HG03103 (cell line): ENCODE measurements at regions not wholly inside any gene's neighbourhood (a gene's known extent, or its start where the extent isn't known, plus 50 kb on each side); places are given as distances from the start of the nearest gene placed in this dataset.

Experiments
- ATAC-seq: cut with Tn5 transposase; IDR thresholded peaks from one replicate; pipeline ENCODE4 v1.9.1; 2021; ENCODE audit warnings: low read depth; ENCODE audit not compliant: unreplicated experiment

- no peak for ATAC-seq
Observed at GRCh38 chr3:117534138-117534537, 824.6 kb downstream of the TUSC7 start.

GRCh38 chr3:117536006-117536405 lies 826.4 kb downstream of the TUSC7 start:
- no peak for ATAC-seq

DNA sequence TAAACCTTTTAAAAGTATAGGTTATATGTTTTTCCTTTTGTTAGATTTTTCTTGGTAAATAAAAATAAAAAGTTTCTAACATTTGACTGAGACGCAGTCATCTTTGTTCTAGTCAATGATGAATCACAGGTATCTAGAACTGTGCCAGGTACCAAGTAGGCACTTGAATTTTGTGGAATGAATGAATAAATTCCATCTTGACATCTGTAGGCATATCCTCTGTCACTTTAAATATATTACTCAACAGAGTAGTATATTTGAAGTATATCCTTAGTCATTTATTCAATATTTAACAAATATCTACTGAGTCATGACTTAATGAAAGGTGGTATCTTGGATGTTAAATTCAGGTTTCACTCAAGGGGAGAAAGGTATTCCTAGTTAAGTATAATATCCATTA lies 828.4 kb downstream of the TUSC7 start:
- no peak for ATAC-seq

DNA sequence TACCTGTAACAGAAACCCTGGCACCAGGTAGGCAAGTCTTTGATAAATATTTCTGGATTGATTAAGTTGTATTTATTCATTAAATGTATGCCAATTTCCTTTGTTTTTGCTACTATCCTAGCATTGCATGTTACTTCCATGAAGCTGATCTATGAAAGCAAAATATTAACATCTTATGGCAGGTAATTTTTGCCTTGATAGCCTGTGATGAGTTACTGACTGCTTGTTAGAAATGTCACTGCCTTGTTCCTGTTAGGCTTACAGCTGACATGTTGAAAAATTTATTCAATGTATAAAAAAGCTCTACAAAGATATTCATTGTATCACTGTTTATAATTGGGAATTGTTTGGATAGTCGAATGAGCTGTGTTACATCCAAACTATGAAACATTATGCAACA lies 830.1 kb downstream of the TUSC7 start:
- ATAC-seq: no peak

- ATAC-seq: no peak
Observed at GRCh38 chr3:117540597-117540996, 831.0 kb downstream of the TUSC7 start.

DNA sequence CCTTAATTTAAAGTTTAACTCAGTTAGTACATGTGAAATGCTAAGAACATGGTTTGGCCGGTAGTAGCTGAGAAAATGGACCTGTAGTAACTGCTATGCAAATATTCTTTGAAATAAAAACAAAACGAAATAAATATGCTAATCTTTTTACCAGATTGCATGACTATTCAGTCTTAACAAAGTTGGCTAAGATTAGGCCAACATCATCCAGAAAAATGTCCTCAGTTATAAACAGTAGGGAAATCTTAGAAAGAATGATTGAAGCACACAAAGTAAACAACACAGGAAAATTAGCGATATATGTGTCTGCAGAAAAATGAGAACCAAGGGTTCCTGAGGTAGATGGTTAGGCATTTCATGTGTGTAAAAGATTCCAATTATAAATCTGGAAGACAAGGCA lies 832.1 kb downstream of the TUSC7 start:
- no peak for ATAC-seq

DNA sequence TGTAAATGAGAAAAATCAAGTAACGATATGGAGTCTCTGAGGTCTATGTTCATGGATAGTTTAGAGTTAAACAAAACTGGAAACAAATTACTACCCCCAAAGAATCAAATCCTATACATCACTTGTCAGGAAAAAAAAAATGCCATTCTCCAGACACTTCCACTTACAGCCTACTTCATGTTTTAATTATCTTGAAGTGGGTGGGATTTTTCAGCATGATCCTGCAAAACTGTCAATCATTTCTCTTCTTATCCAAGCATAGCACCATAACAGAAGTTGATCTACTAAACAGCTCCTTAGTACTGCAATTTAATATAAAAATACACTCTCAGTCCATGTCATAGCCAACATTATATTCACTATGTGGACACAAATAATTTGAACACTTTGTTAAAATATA lies 833.9 kb downstream of the TUSC7 start:
- no peak for ATAC-seq

DNA sequence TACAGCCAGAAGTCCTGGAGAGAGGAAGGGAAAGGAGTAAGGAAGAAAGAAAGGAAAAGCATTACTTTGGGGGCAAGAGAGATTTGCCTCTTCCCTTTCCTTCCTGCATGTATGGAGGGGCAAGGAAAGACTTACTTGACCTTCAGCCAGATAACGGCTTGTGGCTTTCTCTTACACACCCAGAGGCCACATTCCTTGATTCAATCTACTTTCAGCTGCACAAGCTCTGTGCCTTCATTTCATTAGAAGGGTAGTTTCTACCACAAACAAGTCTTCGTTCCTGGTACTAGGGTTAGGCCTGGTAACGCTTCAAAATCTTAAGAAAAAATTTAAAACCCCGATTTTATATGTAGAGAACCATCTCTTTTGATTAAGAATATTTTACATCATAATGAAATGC lies 835.9 kb downstream of the TUSC7 start:
- ATAC-seq: no peak

GRCh38 chr3:117547956-117548550 lies 838.5 kb downstream of the TUSC7 start:
- no peak for ATAC-seq

- ATAC-seq: no peak
Observed at GRCh38 chr3:117548600-117548999, 839.0 kb downstream of the TUSC7 start.

- ATAC-seq: no peak
Observed at GRCh38 chr3:117549716-117550115, 840.1 kb downstream of the TUSC7 start.

DNA sequence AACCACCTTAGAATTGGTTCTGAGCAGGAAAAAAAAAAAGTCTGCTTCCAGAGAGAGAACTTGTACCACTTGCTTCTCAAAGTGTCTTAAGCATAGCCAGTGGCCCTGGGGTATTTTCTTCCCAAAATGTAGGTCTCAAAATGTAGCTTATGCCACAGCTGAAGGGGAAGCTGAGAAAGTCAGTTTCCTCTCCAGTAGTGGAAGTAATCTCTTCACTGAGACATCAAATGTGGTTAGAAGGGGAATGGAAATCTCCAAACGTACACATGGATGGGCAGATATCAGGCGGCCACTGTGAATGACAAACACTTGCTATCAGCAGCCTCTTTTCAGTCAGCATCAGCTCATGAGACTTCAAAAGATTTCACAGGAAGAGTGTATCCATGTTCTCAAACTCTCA lies 841.2 kb downstream of the TUSC7 start:
- no peak for ATAC-seq

DNA sequence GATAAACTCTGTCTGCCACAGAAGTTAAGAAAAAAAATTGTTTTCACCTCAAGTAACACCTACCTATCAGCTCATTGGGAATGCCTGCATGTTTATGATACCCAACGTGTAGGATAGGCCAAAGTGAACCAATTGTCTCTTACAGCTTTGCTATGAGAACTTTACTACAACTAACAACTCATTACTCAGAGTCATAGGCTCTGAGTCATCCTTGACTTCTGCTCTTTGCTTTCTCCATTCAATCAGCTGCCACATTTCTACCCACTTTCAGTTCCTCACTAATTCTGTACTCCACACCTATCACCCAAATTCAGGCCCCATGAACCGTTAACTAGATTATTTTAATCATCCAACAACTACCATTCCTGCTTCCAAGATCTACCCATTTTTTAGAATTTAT lies 843.9 kb downstream of the TUSC7 start:
- peak; percentile 99 for ATAC-seq

DNA sequence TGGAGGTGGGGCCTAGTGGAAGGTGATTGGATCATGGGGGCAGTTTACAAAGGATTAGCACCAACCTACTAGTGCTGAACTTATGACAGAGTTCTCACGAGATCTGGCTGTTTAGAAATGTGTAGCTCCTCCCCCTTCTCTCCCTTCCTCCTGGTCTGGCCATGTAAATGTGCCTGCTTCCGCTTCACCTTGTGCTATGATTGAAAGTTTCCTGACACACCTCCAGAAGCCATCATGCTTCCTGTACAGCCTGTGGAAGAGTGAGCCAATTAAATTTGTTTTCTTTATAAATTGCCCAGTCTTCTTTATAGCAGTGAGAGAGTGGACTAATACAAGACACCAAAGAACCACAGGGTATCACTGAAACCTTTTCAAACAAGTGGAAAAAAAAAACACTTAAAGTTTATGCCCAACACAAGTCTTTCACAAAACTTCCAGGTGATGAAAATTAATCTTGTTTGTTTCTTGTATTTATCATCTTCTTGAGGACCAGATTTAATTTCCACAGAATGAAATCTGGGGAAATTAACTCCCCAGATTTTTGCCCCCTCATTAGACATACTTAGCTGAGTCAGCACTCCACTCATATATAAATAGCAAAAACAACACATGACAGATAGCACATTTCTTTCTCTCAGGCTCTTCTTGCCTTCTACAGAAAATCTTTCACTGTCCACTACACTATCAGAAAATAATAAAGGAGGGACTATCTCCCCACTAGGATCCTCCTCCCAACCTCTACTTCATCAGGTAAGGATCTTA lies 847.2 kb downstream of the TUSC7 start:
- no peak for ATAC-seq

DNA sequence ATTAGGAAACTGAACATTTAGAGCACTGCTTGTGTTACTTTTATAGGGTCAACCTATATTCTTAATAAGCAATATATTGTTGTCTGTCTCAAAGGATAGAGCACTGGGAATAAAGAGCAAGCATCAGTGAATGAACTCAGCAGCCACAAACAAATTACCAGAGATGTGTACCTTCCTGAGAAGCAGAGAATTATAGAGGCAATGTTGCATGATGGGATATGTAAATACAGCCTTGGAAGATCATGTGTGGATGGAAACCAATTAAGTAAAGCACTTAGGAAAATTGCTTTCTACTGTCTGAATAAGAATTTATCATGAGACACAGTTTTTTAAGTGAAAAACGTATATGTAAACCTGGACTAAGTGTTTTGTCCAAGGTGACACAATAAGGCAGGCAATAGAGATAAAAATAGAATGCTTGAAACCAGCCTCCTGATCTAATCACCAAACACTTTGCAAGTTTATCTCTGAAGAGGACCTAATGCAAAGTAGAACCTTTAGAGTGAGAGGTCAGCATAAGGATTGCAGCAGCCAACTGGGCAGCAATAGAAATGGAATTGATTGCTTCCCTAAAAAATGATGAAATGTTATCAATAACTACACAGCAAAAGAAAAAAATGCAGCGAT lies 848.0 kb downstream of the TUSC7 start:
- ATAC-seq: no peak

GRCh38 chr3:117558681-117559080 lies 849.1 kb downstream of the TUSC7 start:
- no peak for ATAC-seq

DNA sequence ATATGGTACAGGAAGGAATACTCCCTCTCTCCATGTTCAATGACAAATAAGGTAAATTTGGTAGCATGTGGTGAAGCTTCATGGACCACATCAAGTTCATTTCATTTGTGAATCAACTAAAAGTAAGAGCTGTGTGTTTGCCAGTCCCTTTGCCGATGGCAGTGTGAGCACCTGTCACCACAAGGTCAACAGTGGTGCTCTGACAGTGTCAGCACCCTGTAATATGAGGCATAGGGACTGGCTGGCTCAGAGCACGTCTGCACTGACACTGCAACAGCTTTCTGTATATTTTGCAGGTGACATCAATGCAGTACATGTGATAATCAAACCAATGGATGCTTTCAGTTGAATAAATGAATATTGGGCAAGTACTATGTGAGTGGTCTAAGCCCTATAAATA lies 852.4 kb downstream of the TUSC7 start:
- ATAC-seq: no peak

DNA sequence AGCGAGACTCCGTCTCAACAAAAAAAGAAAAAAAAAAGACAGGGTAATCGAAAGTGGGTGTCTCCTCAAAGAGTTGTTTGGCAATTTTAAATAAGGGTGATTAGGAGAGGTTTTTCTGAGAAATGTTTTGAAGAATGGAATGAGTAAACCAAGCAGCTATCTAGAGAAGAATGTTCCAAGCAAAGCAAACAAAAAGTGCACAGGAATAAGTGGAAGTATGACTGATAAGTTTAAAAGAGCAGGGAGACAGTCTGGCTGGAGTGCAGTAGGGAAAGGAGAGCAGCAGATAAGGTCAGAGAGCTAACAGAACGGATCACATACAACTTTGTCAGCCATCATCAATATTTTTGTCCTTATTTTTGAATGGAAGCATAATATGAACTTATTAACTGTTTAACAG lies 853.5 kb downstream of the TUSC7 start:
- no peak for ATAC-seq

DNA sequence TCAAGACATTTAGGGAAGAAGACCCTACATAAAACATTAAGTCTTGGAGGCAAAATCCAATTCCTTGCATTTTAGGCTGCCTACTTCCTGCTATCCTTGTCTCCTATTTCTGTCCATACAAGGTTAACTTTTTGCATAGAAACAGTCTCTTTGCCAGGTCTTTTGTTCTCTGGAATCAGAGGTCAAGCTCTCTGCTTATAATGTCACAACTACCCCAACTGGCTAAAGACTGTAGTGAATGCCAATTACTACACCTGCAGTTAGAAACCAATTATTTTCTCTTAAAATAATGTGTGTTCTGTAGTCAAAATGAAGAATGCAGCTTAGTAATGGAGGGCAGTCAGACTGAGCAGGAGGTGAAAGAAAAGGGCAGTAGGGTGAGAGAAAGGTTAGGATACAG lies 856.2 kb downstream of the TUSC7 start:
- ATAC-seq: no peak

GRCh38 chr3:117566926-117567325 lies 857.3 kb downstream of the TUSC7 start:
- no peak for ATAC-seq

DNA sequence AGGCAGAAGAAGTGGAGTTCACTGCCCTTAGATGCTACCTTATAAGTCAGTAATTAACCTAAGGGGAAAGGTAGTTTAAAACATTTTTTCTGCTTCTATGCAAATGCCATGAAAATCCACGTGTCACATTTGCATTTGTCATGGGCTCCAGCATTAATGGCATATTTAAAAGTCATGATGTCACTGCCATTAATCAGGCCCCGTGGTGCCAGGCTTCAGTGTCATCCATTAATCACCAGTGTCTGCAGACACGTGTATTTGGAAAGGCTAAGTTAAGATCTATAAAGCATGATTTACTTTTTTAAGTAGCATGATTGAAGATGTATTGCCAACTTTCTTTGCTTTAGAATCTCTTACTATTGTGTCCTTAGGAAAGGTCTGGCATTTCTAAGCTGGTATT lies 857.8 kb downstream of the TUSC7 start:
- ATAC-seq: no peak

GRCh38 chr3:117567906-117568305 lies 858.3 kb downstream of the TUSC7 start:
- no peak for ATAC-seq
